Brain microvascular endothelial cell (primary cell): ENCODE measurements at regions not wholly inside any gene's neighbourhood (a gene's known extent, or its start where the extent isn't known, plus 50 kb on each side); places are given as distances from the start of the nearest gene placed in this dataset.
"Not testable (repeated sequence)": the region's sequence is repeated elsewhere in the genome, so short reads cannot be mapped to it uniquely, and the experiment has no call there.

ENCODE experiments used
- DNase-seq: peaks from one replicate; pipeline ENCODE4 v3.0.0-alpha.2; 2020
- H3K27ac ChIP-seq: fragments of 250-450 bp; sonication (Bioruptor Pico); 2 replicates; pipeline ENCODE4 v1.5.1; 2020; ENCODE audit warnings: mild to moderate bottlenecking, moderate library complexity
- H3K27me3 ChIP-seq: fragments of 250-450 bp; sonication (Bioruptor Pico); replicated peaks from 2 replicates; pipeline ENCODE4 v1.5.1; 2020; ENCODE audit warnings: mild to moderate bottlenecking
- H3K36me3 ChIP-seq: fragments of 250-450 bp; sonication (Bioruptor Pico); replicated peaks from 2 replicates; pipeline ENCODE4 v1.5.1; 2020; ENCODE audit warnings: mild to moderate bottlenecking
- H3K4me3 ChIP-seq: 2 replicates; pipeline ENCODE4 v1.5.1; 2011; ENCODE audit warnings: low read depth, mild to moderate bottlenecking, control low read depth, low read length, moderate library complexity
- in situ Hi-C: cut with HindIII; loops from 2 replicates; pipeline ENCODE4 v1.10.0; 2017; ENCODE audit warnings: low sequenced_read_pairs, low pct_ligation_motif_present
- TF ChIP-seq, protein P1 (sequence below): IDR thresholded peaks from 2 replicates; pipeline ENCODE4 v1.5.1; 2011; ENCODE audit warnings: low read depth, mild to moderate bottlenecking, moderate library complexity, low read length, control low read depth, inconsistent platforms; ENCODE audit errors: missing control alignments

DNA sequence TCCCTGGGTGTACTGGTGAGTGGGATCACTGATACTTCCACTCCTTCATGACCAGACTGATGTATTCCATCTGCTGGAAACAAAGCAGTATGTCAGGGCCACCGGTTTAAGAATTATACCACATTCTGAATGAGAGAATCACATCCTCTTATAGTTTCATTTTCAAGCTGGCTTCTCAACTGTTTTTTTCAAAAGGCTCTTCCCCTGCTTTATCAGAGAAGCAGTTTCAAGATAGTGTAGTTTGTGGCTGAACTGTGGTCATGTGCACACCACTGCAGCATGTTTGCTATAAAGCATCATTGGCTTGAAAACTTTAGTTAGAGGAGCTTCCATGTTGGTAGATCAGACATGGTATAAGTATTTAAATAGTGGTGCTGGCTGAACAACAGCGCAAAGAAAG lies 450.5 kb upstream of the CDH10 start:
- Histone ChIP-seq H3K4me3 (no peak overlapping the region), H3K27ac (no peak overlapping the region), H3K27me3 (no peaks in the 10 kb centered on the region), H3K36me3 (no peaks in the 10 kb centered on the region)
- in situ Hi-C loops: no loop called here
- TF ChIP-seq, protein P1, sequence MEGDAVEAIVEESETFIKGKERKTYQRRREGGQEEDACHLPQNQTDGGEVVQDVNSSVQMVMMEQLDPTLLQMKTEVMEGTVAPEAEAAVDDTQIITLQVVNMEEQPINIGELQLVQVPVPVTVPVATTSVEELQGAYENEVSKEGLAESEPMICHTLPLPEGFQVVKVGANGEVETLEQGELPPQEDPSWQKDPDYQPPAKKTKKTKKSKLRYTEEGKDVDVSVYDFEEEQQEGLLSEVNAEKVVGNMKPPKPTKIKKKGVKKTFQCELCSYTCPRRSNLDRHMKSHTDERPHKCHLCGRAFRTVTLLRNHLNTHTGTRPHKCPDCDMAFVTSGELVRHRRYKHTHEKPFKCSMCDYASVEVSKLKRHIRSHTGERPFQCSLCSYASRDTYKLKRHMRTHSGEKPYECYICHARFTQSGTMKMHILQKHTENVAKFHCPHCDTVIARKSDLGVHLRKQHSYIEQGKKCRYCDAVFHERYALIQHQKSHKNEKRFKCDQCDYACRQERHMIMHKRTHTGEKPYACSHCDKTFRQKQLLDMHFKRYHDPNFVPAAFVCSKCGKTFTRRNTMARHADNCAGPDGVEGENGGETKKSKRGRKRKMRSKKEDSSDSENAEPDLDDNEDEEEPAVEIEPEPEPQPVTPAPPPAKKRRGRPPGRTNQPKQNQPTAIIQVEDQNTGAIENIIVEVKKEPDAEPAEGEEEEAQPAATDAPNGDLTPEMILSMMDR: no peak
- no peak for DNase-seq

DNA sequence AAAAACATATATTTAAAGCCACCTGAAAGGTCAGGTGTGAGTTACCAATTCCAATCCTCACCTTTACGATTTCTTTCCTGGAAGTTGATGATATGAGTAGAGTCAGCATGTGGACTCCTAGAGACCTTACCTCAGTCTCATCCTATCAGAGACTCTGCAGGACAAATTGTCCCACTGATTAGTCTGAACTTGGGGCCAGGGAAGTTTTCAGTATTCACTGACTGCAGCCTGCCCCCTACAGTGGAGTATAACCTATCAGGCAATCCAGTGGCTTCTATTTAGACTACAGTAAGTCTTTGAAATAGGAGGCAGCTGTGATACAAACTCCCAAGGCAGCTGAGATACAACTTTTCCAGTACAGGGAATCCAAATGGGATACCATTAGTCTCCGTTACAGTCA lies 449.4 kb upstream of the CDH10 start:
- TF ChIP-seq, protein P1: no peak
- H3K27ac ChIP-seq: no peak overlapping the region
- no peaks in the 10 kb centered on the region for H3K36me3 ChIP-seq
- DNase-seq: no peak
- H3K27me3 ChIP-seq: no peaks in the 10 kb centered on the region
- in situ Hi-C loops: no loop called here
- H3K4me3 ChIP-seq: no peak overlapping the region

DNA sequence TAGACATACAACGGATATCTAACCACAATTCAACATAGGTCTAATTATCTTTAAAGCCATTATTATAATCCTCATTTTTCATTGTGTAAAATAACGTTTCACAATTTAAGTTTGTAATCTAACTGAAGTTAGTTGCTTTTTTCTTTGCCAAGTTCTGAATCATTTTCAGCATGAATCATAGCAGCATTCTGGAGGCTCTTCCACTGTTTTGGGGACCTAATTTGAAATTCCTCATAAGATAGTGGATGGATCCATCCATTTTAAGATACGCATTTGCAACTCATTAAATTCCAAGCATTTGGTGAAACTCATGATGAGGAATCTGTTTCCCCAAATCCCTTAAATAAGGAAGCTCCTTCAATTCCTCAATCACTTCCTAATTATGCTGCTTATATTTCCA lies 447.1 kb upstream of the CDH10 start:
- TF ChIP-seq, protein P1: no peak
- no peak for DNase-seq
- in situ Hi-C loops: no loop called here
- H3K36me3 ChIP-seq: no peaks in the 10 kb centered on the region
- H3K27me3 ChIP-seq: no peaks in the 10 kb centered on the region
- H3K27ac ChIP-seq: no peak overlapping the region
- no peak overlapping the region for H3K4me3 ChIP-seq

DNA sequence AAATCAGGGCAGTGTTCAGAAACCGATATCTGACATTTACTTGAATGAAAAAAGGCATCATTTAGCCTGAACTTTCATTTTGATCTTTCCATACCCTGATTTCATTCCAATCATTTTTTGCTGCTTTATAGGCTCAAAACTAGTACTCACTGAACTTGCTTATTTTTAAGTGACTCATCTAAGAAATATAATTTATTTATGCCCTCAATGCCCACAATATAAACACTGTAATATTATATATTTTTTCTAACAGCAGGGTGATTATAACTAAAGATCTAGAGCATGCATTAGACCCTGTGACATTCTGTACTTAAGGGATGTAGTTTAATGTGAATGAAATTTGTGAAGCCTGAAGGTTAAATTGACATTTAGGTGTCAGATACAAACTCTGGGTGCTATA lies 446.1 kb upstream of the CDH10 start:
- Histone ChIP-seq H3K4me3 (no peak overlapping the region), H3K36me3 (no peaks in the 10 kb centered on the region), H3K27ac (no peak overlapping the region), H3K27me3 (no peaks in the 10 kb centered on the region)
- in situ Hi-C loops: no loop called here
- DNase-seq: no peak
- TF ChIP-seq, protein P1: no peak

DNA sequence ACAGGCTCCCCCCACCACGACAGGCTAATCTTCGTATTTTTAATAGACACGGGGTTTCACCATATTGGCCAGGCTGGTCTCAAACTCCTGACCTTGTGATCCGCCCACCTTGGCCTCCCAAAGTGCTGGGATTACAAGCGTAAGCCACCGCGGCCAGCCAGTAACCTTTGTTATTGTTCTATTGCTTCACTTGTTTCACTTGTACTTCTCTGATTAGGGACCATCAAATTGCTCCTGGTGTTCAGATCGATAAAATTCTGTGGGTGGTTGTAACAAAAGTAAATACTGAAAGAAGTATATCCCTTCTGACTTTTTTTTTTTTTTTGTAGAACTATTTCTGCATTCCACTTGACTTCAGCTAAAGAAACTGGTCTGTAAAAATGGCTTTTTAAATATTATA lies 445.5 kb upstream of the CDH10 start:
- Histone ChIP-seq H3K27me3 (no peaks in the 10 kb centered on the region), H3K4me3 (no peak overlapping the region), H3K27ac (no peak overlapping the region), H3K36me3 (no peaks in the 10 kb centered on the region)
- no peak for DNase-seq
- TF ChIP-seq, protein P1: no peak
- in situ Hi-C loops: no loop called here

DNA sequence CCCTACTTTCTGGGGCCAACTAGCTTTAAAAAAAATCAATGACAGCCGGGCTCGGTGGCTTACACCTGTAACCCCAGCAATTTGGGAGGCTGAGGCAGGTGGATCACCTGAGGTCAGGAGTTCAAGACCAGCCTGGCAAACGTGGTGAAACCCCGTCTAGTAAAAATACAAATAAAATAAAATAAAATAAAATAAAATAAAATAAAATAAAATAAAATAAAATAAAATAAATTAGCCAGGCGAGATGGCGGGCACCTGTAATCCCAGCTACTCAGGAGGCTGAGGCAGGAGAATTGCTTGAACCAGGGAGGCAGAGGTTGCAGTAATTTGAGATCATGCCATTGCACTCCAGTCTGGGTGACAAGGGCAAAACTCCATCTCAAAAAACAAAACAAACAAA lies 443.9 kb upstream of the CDH10 start:
- in situ Hi-C loops, H3K4me3 ChIP-seq: not testable (repeated sequence)

DNA sequence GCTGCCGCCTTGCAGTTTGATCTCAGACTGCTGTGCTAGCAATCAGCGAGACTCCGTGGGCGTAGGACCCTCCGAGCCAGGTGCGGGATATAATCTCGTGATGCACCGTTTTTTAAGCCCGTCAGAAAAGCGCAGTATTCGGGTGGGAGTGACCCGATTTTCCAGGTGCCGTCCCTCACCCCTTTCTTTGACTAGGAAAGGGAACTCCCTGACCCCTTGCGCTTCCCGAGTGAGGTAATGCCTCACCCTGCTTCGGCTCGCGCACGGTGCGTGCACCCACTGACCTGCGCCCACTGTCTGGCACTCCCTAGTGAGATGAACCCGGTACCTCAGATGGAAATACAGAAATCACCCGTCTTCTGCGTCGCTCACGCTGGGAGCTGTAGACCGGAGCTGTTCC lies 438.5 kb upstream of the CDH10 start:
- H3K4me3 ChIP-seq, H3K27me3 ChIP-seq, H3K36me3 ChIP-seq, H3K27ac ChIP-seq, DNase-seq, in situ Hi-C loops: not testable (repeated sequence)

More for the DNA sequence above, 443.9 kb upstream of the CDH10 start:
- H3K27me3 ChIP-seq, H3K27ac ChIP-seq, DNase-seq, H3K36me3 ChIP-seq: not testable (repeated sequence)
